Brain microvascular endothelial cell (primary cell): ENCODE measurements at regions not wholly inside any gene's neighbourhood (a gene's known extent, or its start where the extent isn't known, plus 50 kb on each side); places are given as distances from the start of the nearest gene placed in this dataset.

Experiments
- DNase-seq: peaks from one replicate; pipeline ENCODE4 v3.0.0-alpha.2; 2020
- H3K27ac ChIP-seq: fragments of 250-450 bp; sonication (Bioruptor Pico); 2 replicates; pipeline ENCODE4 v1.5.1; 2020; ENCODE audit warnings: mild to moderate bottlenecking, moderate library complexity
- H3K27me3 ChIP-seq: fragments of 250-450 bp; sonication (Bioruptor Pico); replicated peaks from 2 replicates; pipeline ENCODE4 v1.5.1; 2020; ENCODE audit warnings: mild to moderate bottlenecking
- H3K36me3 ChIP-seq: fragments of 250-450 bp; sonication (Bioruptor Pico); replicated peaks from 2 replicates; pipeline ENCODE4 v1.5.1; 2020; ENCODE audit warnings: mild to moderate bottlenecking
- H3K4me3 ChIP-seq: 2 replicates; pipeline ENCODE4 v1.5.1; 2011; ENCODE audit warnings: low read depth, mild to moderate bottlenecking, control low read depth, low read length, moderate library complexity
- CTCF ChIP-seq: IDR thresholded peaks from 2 replicates; pipeline ENCODE4 v1.5.1; 2011; ENCODE audit warnings: low read depth, mild to moderate bottlenecking, moderate library complexity, low read length, control low read depth, inconsistent platforms; ENCODE audit errors: missing control alignments
- in situ Hi-C: cut with HindIII; loops from 2 replicates; pipeline ENCODE4 v1.10.0; 2017; ENCODE audit warnings: low sequenced_read_pairs, low pct_ligation_motif_present

GRCh38 chr4:135744928-135745327 lies 1543.3 kb upstream of the PABPC4L start:
- H3K4me3 ChIP-seq: no peak overlapping the region
- DNase-seq: no peak
- H3K36me3 ChIP-seq: no peaks in the 10 kb centered on the region
- H3K27ac ChIP-seq: no peak overlapping the region
- H3K27me3 ChIP-seq: no peaks in the 10 kb centered on the region
- in situ Hi-C loops: no loop called here
- TF ChIP-seq CTCF: no peak

GRCh38 chr4:135741583-135741982 lies 1540.0 kb upstream of the PABPC4L start:
- Histone ChIP-seq H3K36me3 (no peaks in the 10 kb centered on the region), H3K27ac (no peak overlapping the region), H3K27me3 (no peaks in the 10 kb centered on the region), H3K4me3 (no peak overlapping the region)
- TF ChIP-seq CTCF: no peak
- no peak for DNase-seq
- in situ Hi-C loops: no loop called here

GRCh38 chr4:135739354-135739753 lies 1537.8 kb upstream of the PABPC4L start:
- no peak for DNase-seq
- Histone ChIP-seq H3K36me3 (no peaks in the 10 kb centered on the region), H3K27ac (no peak overlapping the region), H3K4me3 (no peak overlapping the region), H3K27me3 (no peaks in the 10 kb centered on the region)
- in situ Hi-C loops: no loop called here
- TF ChIP-seq CTCF: no peak

GRCh38 chr4:135735512-135735911 lies 1533.9 kb upstream of the PABPC4L start:
- no peak for TF ChIP-seq CTCF
- H3K27ac ChIP-seq: no peak overlapping the region
- H3K27me3 ChIP-seq: no peaks in the 10 kb centered on the region
- in situ Hi-C loops: no loop called here
- H3K36me3 ChIP-seq: no peaks in the 10 kb centered on the region
- H3K4me3 ChIP-seq: no peak overlapping the region
- no peak for DNase-seq

GRCh38 chr4:135732448-135732847 lies 1530.9 kb upstream of the PABPC4L start:
- Histone ChIP-seq H3K36me3 (no peaks in the 10 kb centered on the region), H3K27me3 (no peaks in the 10 kb centered on the region), H3K27ac (no peak overlapping the region), H3K4me3 (no peak overlapping the region)
- no peak for DNase-seq
- TF ChIP-seq CTCF: no peak
- in situ Hi-C loops: no loop called here

- in situ Hi-C loops: no loop called here
- Histone ChIP-seq H3K27me3 (no peaks in the 10 kb centered on the region), H3K27ac (no peak overlapping the region), H3K4me3 (no peak overlapping the region), H3K36me3 (no peaks in the 10 kb centered on the region)
- DNase-seq: no peak
- no peak for TF ChIP-seq CTCF
Measured at GRCh38 chr4:135731682-135732081, 1530.1 kb upstream of the PABPC4L start.
